ENCODE measurements at regions not wholly inside any gene's neighbourhood (a gene's known extent, or its start where the extent isn't known, plus 50 kb on each side); places are given as distances from the start of the nearest gene placed in this dataset.
"Not testable (repeated sequence)": the region's sequence is repeated elsewhere in the genome, so short reads cannot be mapped to it uniquely, and the experiment has no call there.

- H3K27me3 Mint-ChIP-seq (ENCODE audit: unreplicated experiment) = no peaks in the 10 kb centered on the region
- intact Hi-C loops (cut with micrococcal nuclease; ENCODE audit: unreplicated experiment) = no loop called here
- H3K4me1 Mint-ChIP-seq (ENCODE audit: low read depth, unreplicated experiment) = no peaks in the 10 kb centered on the region
- no peak for TF ChIP-seq CTCF (IDR thresholded peaks at IDR 0.05; ENCODE audit: unreplicated experiment)
- CTCF ChIA-PET = no interaction called here
- no peak for DNase-seq
- H3K27ac Mint-ChIP-seq (ENCODE audit: unreplicated experiment) = no peak overlapping the region
- peaks cover 4% of the 10 kb centered on the region for H3K36me3 Mint-ChIP-seq (ENCODE audit: insufficient read depth, unreplicated experiment)
- no peak overlapping the region for H3K4me3 Mint-ChIP-seq (ENCODE audit: low read depth, unreplicated experiment)
- H3K9me3 Mint-ChIP-seq (ENCODE audit: low read depth, unreplicated experiment) = peaks cover 3% of the 10 kb centered on the region
- BruUV-seq (replicated peaks) = no TSS peak
Measured at GRCh38 chr6:8858854-8859331, 423.5 kb upstream of the SLC35B3 start.

- no peak overlapping the region for H3K27ac Mint-ChIP-seq (ENCODE audit: unreplicated experiment)
- peaks cover 14% of the 10 kb centered on the region for H3K27me3 Mint-ChIP-seq (ENCODE audit: unreplicated experiment)
- TF ChIP-seq CTCF (IDR thresholded peaks at IDR 0.05; ENCODE audit: unreplicated experiment) = no peak
- peaks cover 3% of the 10 kb centered on the region for H3K9me3 Mint-ChIP-seq (ENCODE audit: low read depth, unreplicated experiment)
- intact Hi-C loops (cut with micrococcal nuclease; ENCODE audit: unreplicated experiment) = no loop called here
- H3K36me3 Mint-ChIP-seq (ENCODE audit: insufficient read depth, unreplicated experiment) = peaks cover 5% of the 10 kb centered on the region
- H3K4me3 Mint-ChIP-seq (ENCODE audit: low read depth, unreplicated experiment) = no peak overlapping the region
- no TSS peak for BruUV-seq (replicated peaks)
- no peaks in the 10 kb centered on the region for H3K4me1 Mint-ChIP-seq (ENCODE audit: low read depth, unreplicated experiment)
- no peak for DNase-seq
- CTCF ChIA-PET = no interaction called here
Measured at GRCh38 chr6:8857160-8857559, 421.8 kb upstream of the SLC35B3 start.

GRCh38 chr6:8855411-8855810 is 420.1 kb upstream of the SLC35B3 start:
- CTCF ChIA-PET = no interaction called here
- H3K4me3 Mint-ChIP-seq (ENCODE audit: low read depth, unreplicated experiment) = no peak overlapping the region
- peaks cover 6% of the 10 kb centered on the region for H3K9me3 Mint-ChIP-seq (ENCODE audit: low read depth, unreplicated experiment)
- no peak overlapping the region for H3K27ac Mint-ChIP-seq (ENCODE audit: unreplicated experiment)
- peaks cover 15% of the 10 kb centered on the region for H3K27me3 Mint-ChIP-seq (ENCODE audit: unreplicated experiment)
- no TSS peak for BruUV-seq (replicated peaks)
- DNase-seq = no peak
- H3K4me1 Mint-ChIP-seq (ENCODE audit: low read depth, unreplicated experiment) = no peaks in the 10 kb centered on the region
- no peak for TF ChIP-seq CTCF (IDR thresholded peaks at IDR 0.05; ENCODE audit: unreplicated experiment)
- intact Hi-C loops (cut with micrococcal nuclease; ENCODE audit: unreplicated experiment) = no loop called here
- peaks cover 5% of the 10 kb centered on the region for H3K36me3 Mint-ChIP-seq (ENCODE audit: insufficient read depth, unreplicated experiment)

GRCh38 chr6:8852332-8852731 is 417.0 kb upstream of the SLC35B3 start:
- intact Hi-C loops (cut with micrococcal nuclease; ENCODE audit: unreplicated experiment) = no loop called here
- TF ChIP-seq CTCF (IDR thresholded peaks at IDR 0.05; ENCODE audit: unreplicated experiment) = no peak
- H3K4me3 Mint-ChIP-seq (ENCODE audit: low read depth, unreplicated experiment) = no peak overlapping the region
- no TSS peak for BruUV-seq (replicated peaks)
- H3K36me3 Mint-ChIP-seq (ENCODE audit: insufficient read depth, unreplicated experiment) = peaks cover 5% of the 10 kb centered on the region
- H3K27me3 Mint-ChIP-seq (ENCODE audit: unreplicated experiment) = peaks cover 15% of the 10 kb centered on the region
- no peaks in the 10 kb centered on the region for H3K4me1 Mint-ChIP-seq (ENCODE audit: low read depth, unreplicated experiment)
- DNase-seq = no peak
- no peak overlapping the region for H3K27ac Mint-ChIP-seq (ENCODE audit: unreplicated experiment)
- CTCF ChIA-PET = no interaction called here
- H3K9me3 Mint-ChIP-seq (ENCODE audit: low read depth, unreplicated experiment) = peaks cover 6% of the 10 kb centered on the region

GRCh38 chr6:8846680-8847079 is 411.3 kb upstream of the SLC35B3 start:
- H3K27ac Mint-ChIP-seq (ENCODE audit: unreplicated experiment); H3K36me3 Mint-ChIP-seq (ENCODE audit: insufficient read depth, unreplicated experiment); H3K9me3 Mint-ChIP-seq (ENCODE audit: low read depth, unreplicated experiment); CTCF ChIA-PET; BruUV-seq (replicated peaks); DNase-seq; H3K27me3 Mint-ChIP-seq (ENCODE audit: unreplicated experiment); intact Hi-C loops (cut with micrococcal nuclease; ENCODE audit: unreplicated experiment); H3K4me1 Mint-ChIP-seq (ENCODE audit: low read depth, unreplicated experiment); H3K4me3 Mint-ChIP-seq (ENCODE audit: low read depth, unreplicated experiment): not testable (repeated sequence)
